GM12878 (cell line): ENCODE measurements at regions not wholly inside any gene's neighbourhood (a gene's known extent, or its start where the extent isn't known, plus 50 kb on each side); places are given as distances from the start of the nearest gene placed in this dataset.

Experiments used
- ATAC-seq: fragments of 200-7000 bp; cut with Tn5 transposase; 3 replicates; pipeline ENCODE4 v1.9.1; 2020; ENCODE audit warnings: mild to moderate bottlenecking, moderate library complexity
- BruUV-seq: library from RNA; stranded (reverse); fragments of 400-500 nt; replicated peaks from 2 replicates; lab custom pipeline; 2021; lab: Mats Ljungman, UMichigan
- CTCF ChIA-PET: fragments of 300-600 bp; sonication (Branson Sonifier 250); formaldehyde crosslinking; extraction: SDS; loops from one replicate; lab custom pipeline; 2021; ENCODE audit warnings: inconsistent platforms; lab: Yijun Ruan, JAX
- POLR2A ChIA-PET: fragments of 350-600 bp; formaldehyde crosslinking; extraction: SDS; loops from one replicate; lab custom pipeline; 2021; ENCODE audit warnings: inconsistent platforms; lab: Charles Lee
- RAD21 ChIA-PET: fragments of 300-600 bp; sonication (Branson Sonifier 250); formaldehyde crosslinking; loops from one replicate; lab custom pipeline; 2023; ENCODE audit warnings: antibody characterized with exemption; ENCODE audit not compliant: unreplicated experiment; lab: Charles Lee
- SMC1A ChIA-PET: fragments of 300-600 bp; sonication (Branson Sonifier 250); formaldehyde crosslinking; loops from one replicate; lab custom pipeline; 2023; ENCODE audit not compliant: unreplicated experiment, uncharacterized antibody; lab: Charles Lee
- DNase-seq: peaks from one replicate; pipeline ENCODE4 v3.0.0-alpha.2; 2011; ENCODE audit warnings: low read depth, low spot score
- FAIRE-seq: peaks from 3 replicates; lab custom pipeline; 2011; peaks lifted over from hg19 to GRCh38; lab: Jason Lieb, UNC
- H2AFZ ChIP-seq: 2 replicates; pipeline ENCODE4 v1.6.0; 2011; ENCODE audit warnings: low read depth, low read length, control low read depth; ENCODE audit not compliant: control insufficient read depth
- H3K27ac ChIP-seq: 2 replicates; pipeline ENCODE4 v1.5.1; 2011; ENCODE audit warnings: control low read depth; ENCODE audit not compliant: control insufficient read depth, insufficient read depth
- H3K27me3 ChIP-seq, 2 experiments: replicated peaks in 1 of 2; 2 replicates each; pipeline versions ENCODE4 v1.6.0 to v1.6.1; 2011; ENCODE audit warnings: low read length in 1 of 2; ENCODE audit not compliant: control insufficient read depth in 2 of 2, insufficient read depth in 2 of 2
- H3K36me3 ChIP-seq, 2 experiments: 2 replicates each; pipeline ENCODE4 v1.5.1; 2011; ENCODE audit warnings: low read length in 1 of 2; ENCODE audit not compliant: control insufficient read depth in 2 of 2, insufficient read depth in 2 of 2
- H3K4me1 ChIP-seq: 2 replicates; pipeline ENCODE4 v1.6.1; 2011; ENCODE audit warnings: mild to moderate bottlenecking, low read length, moderate library complexity, mixed read lengths; ENCODE audit not compliant: control insufficient read depth, insufficient read depth
- H3K4me2 ChIP-seq: 2 replicates; pipeline ENCODE4 v1.6.0; 2011; ENCODE audit warnings: control low read depth; ENCODE audit not compliant: control insufficient read depth, insufficient read depth
- H3K4me3 ChIP-seq: fragments of 200-600 bp; sonication (generic); 2 replicates; pipeline ENCODE4 v1.5.1; 2016
- H3K79me2 ChIP-seq: 2 replicates; pipeline ENCODE4 v1.6.0; 2011; ENCODE audit warnings: low read length; ENCODE audit not compliant: control insufficient read depth, insufficient read depth
- H3K9ac ChIP-seq: 2 replicates; pipeline ENCODE4 v1.8.0; 2011; ENCODE audit warnings: low read length, control low read depth, mixed read lengths; ENCODE audit not compliant: control insufficient read depth, insufficient read depth
- H3K9me3 ChIP-seq: replicated peaks from 3 replicates; pipeline ENCODE4 v1.5.1; 2011; ENCODE audit warnings: mild to moderate bottlenecking, low read length; ENCODE audit not compliant: control insufficient read depth, insufficient read depth
- H4K20me1 ChIP-seq: 2 replicates; pipeline ENCODE4 v1.6.0; 2011; ENCODE audit not compliant: control insufficient read depth, insufficient read depth
- BCL11A ChIP-seq: IDR thresholded peaks from 2 replicates; pipeline ENCODE4 v1.6.1; 2011; ENCODE audit warnings: low read depth, low read length
- CREB1 ChIP-seq: IDR thresholded peaks from 2 replicates; pipeline ENCODE4 v1.6.1; 2012; ENCODE audit warnings: low read depth, mild to moderate bottlenecking, inconsistent platforms
- HCFC1 ChIP-seq: fragments of 150-350 bp; IDR thresholded peaks from 2 replicates; pipeline ENCODE4 v1.6.1; 2014; ENCODE audit warnings: low read length
- HDGF ChIP-seq: fragments of 450-650 bp; IDR thresholded peaks from 2 replicates; pipeline ENCODE4 v1.6.1; 2016; ENCODE audit warnings: antibody characterized with exemption
- KDM1A ChIP-seq: fragments of 200-600 bp; sonication (generic); IDR thresholded peaks from 2 replicates; pipeline ENCODE4 v1.6.1; 2016; ENCODE audit warnings: borderline replicate concordance
- MEF2A ChIP-seq: IDR thresholded peaks from 2 replicates; pipeline ENCODE4 v1.6.1; 2011; ENCODE audit warnings: low read depth, mild to moderate bottlenecking, low read length, moderate library complexity; ENCODE audit not compliant: insufficient read depth
- MEF2B ChIP-seq: fragments of 450-650 bp; IDR thresholded peaks from 2 replicates; pipeline ENCODE4 v1.6.1; 2018; ENCODE audit warnings: mild to moderate bottlenecking, moderate library complexity; ENCODE audit not compliant: partially characterized antibody, poor library complexity, severe bottlenecking
- MYB ChIP-seq: fragments of 150-350 bp; IDR thresholded peaks from 2 replicates; pipeline ENCODE4 v1.6.1; 2014; ENCODE audit warnings: mild to moderate bottlenecking, low read depth, low read length, borderline replicate concordance
- RELA ChIP-seq: fragments of 450-650 bp; IDR thresholded peaks from 2 replicates; pipeline ENCODE4 v1.8.0; 2014; ENCODE audit warnings: borderline replicate concordance; ENCODE audit not compliant: partially characterized antibody
- TCF7 ChIP-seq: IDR thresholded peaks from 2 replicates; pipeline ENCODE4 v1.6.1; 2014; ENCODE audit warnings: antibody characterized with exemption, borderline replicate concordance
- USF2 ChIP-seq: IDR thresholded peaks from 2 replicates; pipeline ENCODE4 v1.6.1; 2011; ENCODE audit warnings: low read depth, low read length, improper control_type of control experiment, borderline replicate concordance
- ZBED1 ChIP-seq: IDR thresholded peaks from 2 replicates; pipeline ENCODE4 v1.6.1; 2016; ENCODE audit warnings: borderline replicate concordance
- WGBS: methylation state at CpG from one replicate; pipeline ENCODE4 v1.1.6; 2016; ENCODE audit warnings: low lambda C conversion rate; ENCODE audit not compliant: insufficient replicate concordance, insufficient coverage; ENCODE audit errors: missing lambda C conversion rate; 5-methylcytosine and 5-hydroxymethylcytosine counted together
- in situ Hi-C: fragments of 300-500 bp; cut with MboI; formaldehyde crosslinking; loops from 9 replicates; pipeline ENCODE4 v1.14.3; 2018; ENCODE audit warnings: mixed read lengths
- intact Hi-C: fragments of 100-400 bp; cut with micrococcal nuclease; formaldehyde crosslinking; loops from one replicate; pipeline ENCODE4 v1.14.2; 2022; ENCODE audit not compliant: unreplicated experiment
- TF ChIP-seq, protein P1 (sequence below): fragments of 450-650 bp; IDR thresholded peaks from 2 replicates; pipeline ENCODE4 v1.6.1; 2017; ENCODE audit warnings: mild to moderate bottlenecking, moderate library complexity

GRCh38 chr20:51306081-51306480 lies 236.4 kb downstream of the NFATC2 start (continued):
- TF ChIP-seq, protein P1, sequence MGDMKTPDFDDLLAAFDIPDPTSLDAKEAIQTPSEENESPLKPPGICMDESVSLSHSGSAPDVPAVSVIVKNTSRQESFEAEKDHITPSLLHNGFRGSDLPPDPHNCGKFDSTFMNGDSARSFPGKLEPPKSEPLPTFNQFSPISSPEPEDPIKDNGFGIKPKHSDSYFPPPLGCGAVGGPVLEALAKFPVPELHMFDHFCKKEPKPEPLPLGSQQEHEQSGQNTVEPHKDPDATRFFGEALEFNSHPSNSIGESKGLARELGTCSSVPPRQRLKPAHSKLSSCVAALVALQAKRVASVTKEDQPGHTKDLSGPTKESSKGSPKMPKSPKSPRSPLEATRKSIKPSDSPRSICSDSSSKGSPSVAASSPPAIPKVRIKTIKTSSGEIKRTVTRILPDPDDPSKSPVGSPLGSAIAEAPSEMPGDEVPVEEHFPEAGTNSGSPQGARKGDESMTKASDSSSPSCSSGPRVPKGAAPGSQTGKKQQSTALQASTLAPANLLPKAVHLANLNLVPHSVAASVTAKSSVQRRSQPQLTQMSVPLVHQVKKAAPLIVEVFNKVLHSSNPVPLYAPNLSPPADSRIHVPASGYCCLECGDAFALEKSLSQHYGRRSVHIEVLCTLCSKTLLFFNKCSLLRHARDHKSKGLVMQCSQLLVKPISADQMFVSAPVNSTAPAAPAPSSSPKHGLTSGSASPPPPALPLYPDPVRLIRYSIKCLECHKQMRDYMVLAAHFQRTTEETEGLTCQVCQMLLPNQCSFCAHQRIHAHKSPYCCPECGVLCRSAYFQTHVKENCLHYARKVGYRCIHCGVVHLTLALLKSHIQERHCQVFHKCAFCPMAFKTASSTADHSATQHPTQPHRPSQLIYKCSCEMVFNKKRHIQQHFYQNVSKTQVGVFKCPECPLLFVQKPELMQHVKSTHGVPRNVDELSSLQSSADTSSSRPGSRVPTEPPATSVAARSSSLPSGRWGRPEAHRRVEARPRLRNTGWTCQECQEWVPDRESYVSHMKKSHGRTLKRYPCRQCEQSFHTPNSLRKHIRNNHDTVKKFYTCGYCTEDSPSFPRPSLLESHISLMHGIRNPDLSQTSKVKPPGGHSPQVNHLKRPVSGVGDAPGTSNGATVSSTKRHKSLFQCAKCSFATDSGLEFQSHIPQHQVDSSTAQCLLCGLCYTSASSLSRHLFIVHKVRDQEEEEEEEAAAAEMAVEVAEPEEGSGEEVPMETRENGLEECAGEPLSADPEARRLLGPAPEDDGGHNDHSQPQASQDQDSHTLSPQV = no peak
- TF ChIP-seq ZBED1 (no peak), MEF2B (no peak)

DNA sequence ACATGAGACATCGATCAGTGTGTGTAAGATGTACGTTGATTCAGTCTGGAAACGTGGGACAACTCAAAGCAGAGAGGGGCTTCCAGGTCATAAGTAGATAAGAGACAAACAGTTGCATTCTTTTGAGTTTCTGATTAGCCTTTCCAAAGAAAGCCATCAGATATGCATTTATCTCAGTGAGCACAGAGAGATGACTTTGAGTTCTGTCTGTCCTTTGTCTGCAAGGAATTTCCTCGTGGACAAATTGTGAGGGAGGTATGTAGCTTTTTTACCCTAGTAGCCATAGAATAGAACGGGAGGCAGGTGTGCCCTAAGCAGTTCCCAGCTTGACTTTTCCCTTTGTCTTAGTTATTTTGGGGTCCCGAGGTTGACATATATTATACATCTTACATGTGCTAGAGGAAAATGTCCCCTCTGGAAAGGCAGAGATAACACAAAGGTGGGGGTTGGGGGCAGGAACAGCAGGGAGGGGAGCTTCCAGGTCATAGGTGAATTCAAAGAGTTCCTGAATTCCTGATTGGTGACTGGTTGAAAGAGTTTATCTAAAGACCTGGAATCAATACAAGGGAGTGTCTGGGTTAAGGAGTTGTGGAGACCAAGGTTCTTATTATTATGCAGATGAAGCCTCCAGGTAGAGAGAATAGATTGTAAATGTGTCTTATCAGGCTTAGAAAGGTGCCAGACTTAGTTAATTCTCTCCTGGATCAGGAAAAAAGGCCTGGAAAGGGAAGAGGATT lies 237.0 kb downstream of the NFATC2 start:
- peaks cover 0 to 2% of the 10 kb centered on the region in 2 experiments; a peak in 2 of 4 replicates for H3K27me3 ChIP-seq
- no peak for TF ChIP-seq CREB1
- no peak for TF ChIP-seq HDGF
- no peak for TF ChIP-seq RELA
- TF ChIP-seq USF2 = no peak
- no peak for TF ChIP-seq TCF7
- TF ChIP-seq BCL11A = no peak
- TF ChIP-seq MYB = no peak
- no peak for TF ChIP-seq HCFC1
- TF ChIP-seq MEF2A = no peak
- no peak for TF ChIP-seq KDM1A
- SMC1A ChIA-PET = interaction anchor here (0.6 to 4.4 kb wide), 6 partner anchors 21 to 512 kb away, joined by 3 to 28 read pairs (median 4); no protein-coding TSS in a partner anchor
- CTCF ChIA-PET = interaction anchor here (0.6 to 7.8 kb wide), 7 partner anchors 26 to 517 kb away, joined by 3 to 177 read pairs (median 5); partner anchors contain the start of gene BCAS4
- intact Hi-C loops = loop anchor here (1.0 to 5.0 kb wide), 2 partner anchors 318 to 513 kb away; no protein-coding TSS in a partner anchor
- POLR2A ChIA-PET = no interaction called here
- H3K36me3 ChIP-seq = no peaks in the 10 kb centered on the region
- no TSS peak for BruUV-seq
- in situ Hi-C loops = loop anchor here (5.0 kb wide), 2 partner anchors 318 to 513 kb away; no protein-coding TSS in a partner anchor
- H3K79me2 ChIP-seq = no peaks in the 10 kb centered on the region
- RAD21 ChIA-PET = interaction anchor here (3.4 to 4.4 kb wide), 2 partner anchors 318 to 511 kb away, joined by 15 to 23 read pairs; partner anchors contain the start of gene BCAS4
- no peak overlapping the region for H2AFZ ChIP-seq
- ATAC-seq = no peak
- no peak overlapping the region for H3K9ac ChIP-seq
- H3K4me2 ChIP-seq = no peak overlapping the region
- H3K4me3 ChIP-seq = no peak overlapping the region
- H3K4me1 ChIP-seq = no peaks in the 10 kb centered on the region
- no peak for FAIRE-seq
- no peak for DNase-seq
- 1% methylated on average over 6 of the region's 6 CpGs for WGBS
- no peak overlapping the region for H3K27ac ChIP-seq
- no peaks in the 10 kb centered on the region for H4K20me1 ChIP-seq
- peaks cover 2% of the 10 kb centered on the region; the same call in 1 of the 3 replicates for H3K9me3 ChIP-seq
